ENCODE measurements at regions not wholly inside any gene's neighbourhood (a gene's known extent, or its start where the extent isn't known, plus 50 kb on each side); places are given as distances from the start of the nearest gene placed in this dataset.

DNA sequence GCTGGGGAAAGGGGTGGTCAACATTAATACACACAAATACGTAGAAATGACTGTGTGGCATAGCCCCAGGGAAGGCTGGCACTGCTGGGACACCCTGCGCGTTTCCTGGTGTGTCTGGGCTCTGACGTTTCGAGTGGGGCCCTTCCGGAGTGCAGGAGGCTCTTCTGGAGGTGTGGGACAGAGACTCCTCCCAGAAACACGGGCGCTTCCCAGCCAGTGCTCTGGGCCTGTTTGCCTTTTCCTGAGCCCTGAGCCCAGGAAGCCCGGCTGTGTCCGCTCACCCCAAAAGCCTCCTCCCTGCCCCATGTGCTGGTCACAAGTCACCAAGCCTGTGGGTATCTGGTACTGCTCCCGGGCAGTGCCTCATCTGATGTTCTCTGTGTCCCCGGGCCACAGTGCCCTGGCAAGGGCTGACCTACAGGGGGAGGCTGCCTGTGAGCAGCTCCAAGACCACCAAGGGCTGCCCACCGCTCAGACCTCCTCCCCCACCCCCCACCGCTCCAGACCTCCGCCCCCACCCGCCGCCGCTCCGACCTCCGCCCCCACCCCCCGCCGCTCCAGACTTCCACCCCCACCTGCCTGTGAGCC lies 1133.3 kb downstream of the BRD1 start:
- DNase-seq (ENCODE audit: low read depth in 2 of 2) = no peak

DNA sequence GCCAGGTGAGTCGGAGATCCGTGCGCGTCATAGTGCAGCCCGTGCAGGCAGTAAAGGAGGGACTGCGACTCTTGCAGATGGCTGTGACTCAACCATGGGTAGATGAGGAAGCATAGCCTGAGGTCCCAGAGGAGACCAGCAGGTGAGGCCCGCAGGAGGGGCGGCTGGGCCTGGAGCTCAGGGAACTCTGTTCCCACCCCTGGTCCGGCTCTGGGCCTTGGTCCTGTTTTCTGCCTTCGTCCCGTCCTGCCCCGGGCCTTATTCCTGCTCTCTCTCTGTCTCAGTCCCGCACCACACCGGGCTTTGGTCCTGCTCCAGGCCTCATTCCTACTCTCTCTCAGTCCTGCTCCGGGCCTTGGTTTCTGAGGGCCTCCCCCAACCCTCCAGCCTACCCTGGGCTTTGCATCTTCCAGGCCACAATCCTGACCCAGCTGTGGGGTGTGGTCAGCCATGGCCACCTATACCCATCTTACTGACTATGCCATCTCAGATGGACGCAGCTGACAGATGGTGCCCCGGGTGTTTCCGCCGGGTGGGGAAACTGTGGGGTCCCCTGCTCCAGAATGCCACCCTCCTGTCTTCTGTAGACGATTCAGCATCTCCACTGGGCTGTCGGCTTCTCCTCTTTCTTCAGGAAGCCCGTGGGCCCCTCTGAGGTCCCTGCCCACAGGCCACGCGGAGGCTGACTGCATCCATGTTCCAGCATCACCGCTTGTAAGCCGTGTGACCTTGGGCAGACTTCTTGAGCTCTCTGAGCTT lies 1134.1 kb downstream of the BRD1 start:
- no peak for DNase-seq (ENCODE audit: low read depth in 2 of 2)

DNA sequence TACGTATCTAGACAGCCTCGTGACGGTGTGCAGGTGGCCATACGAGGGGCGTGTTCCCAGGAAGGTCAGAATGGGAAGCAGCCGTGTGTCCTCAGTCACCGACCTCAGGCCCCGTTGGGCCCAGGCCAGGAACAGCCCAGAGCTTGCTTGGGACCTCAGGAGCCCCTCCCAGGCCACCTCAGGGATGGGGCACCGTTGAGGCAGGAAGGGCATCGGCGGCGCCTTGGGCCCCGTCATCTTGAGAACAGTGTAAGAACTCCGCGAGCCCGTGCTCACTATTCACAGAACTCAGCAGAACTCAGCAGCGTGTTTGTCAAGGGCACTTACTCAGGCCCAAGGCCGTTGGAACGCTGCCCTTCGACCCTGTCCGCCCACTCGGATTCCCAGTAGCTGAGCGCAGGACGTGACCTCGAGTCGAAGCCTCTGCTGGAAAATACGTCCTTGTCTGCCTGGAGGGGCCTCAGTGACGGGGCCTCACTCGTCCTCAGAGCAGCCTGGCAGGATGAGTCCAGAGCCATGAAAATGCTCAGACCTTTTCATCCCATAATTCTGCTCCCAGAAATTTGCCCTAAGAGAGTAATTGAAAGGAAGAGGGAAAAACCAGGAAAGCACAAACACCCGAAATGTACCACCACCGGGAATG lies 1134.8 kb downstream of the BRD1 start:
- no peak for DNase-seq (ENCODE audit: low read depth in 2 of 2)

DNA sequence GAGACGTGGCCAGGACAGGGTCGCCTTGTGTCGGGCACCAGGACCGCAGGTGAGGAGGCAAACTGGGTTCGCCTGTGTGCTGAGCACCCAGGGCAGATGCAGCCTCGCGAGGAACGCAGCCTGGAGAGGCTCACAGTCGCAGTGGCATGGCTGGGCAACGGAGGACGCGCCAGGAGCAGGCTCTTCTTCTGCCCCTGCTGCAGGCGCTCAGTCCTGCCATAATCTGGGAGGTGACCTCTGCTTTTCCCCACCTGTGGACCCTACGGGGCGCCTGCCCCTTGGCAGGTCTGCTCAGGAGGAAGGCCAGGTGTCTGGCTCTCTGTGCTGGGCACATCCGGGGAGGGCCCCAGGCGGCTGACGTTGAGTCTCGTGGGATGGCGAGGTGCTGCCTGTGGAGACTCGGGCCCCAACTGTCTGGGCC lies 1136.2 kb downstream of the BRD1 start:
- no peak for DNase-seq (ENCODE audit: low read depth in 2 of 2)

DNA sequence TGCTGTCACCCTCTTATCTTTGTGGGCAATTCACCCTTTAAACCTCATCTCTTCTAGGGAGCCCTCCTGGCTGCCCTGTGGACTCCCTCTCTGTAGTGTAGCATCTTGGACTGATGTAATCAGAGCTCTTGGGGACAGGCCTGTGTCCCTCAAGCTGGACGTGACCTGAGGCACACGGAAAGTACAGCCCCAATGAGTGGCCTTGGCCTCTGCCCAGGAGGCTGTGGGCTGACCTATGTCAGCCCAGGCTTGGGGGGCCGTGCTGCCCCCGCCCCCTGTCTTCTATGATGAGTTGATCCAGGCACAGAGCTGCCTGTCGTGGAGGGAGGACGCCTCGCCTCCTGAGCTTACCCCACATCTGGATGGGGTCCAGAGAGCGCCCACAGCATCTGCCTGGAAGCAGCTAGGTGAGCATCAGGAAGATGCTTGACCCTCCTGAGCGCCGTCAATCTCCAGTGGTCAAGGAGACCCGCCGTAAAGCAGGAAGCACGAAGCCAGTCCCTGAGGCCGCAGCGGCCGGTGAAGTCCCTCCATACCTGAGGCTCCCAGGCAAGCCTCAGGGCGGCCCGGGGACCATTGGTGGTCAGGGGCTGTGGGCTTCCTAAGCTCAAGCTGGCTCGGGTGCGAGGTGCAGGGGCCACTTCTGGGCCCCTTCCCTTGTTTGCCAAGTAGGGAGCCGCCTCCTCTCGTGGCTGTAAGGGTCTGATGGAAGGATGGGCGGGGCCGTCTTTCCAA lies 1136.9 kb downstream of the BRD1 start:
- DNase-seq (ENCODE audit: low read depth in 2 of 2) = no peak

GRCh38 chr22:48689206-48689605 lies 1138.5 kb downstream of the BRD1 start:
- DNase-seq (ENCODE audit: low read depth in 2 of 2) = no peak

DNA sequence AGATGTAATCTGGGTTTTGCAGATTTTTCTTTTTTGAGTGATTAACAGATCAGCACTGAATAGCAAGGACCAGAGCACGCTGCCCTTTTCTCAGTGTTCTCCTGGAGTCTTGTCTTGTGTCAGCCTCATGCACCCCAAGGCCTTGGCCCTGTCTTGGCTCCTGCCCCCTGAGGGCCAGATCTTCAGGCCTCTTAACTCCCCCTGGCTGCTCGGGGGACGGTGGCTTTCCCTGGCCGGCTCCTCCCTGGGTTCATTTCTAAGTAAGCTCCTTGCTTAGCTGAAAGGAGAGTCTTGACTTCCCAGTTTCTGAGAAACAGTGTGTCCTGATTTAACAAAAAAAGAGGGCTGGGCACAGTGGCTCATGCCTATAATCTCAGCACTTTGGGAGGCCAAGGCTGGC lies 1139.3 kb downstream of the BRD1 start:
- no peak for DNase-seq (ENCODE audit: low read depth in 2 of 2)

GRCh38 chr22:48687606-48688005 lies 1140.1 kb downstream of the BRD1 start:
- DNase-seq (ENCODE audit: low read depth in 2 of 2) = no peak

- no peak for DNase-seq (ENCODE audit: low read depth in 2 of 2)
Measured at GRCh38 chr22:48686694-48687302, 1140.9 kb downstream of the BRD1 start.

GRCh38 chr22:48685767-48686166 lies 1141.9 kb downstream of the BRD1 start:
- no peak for DNase-seq (ENCODE audit: low read depth in 2 of 2)

GRCh38 chr22:48683640-48684039 lies 1144.0 kb downstream of the BRD1 start:
- no peak for DNase-seq (ENCODE audit: low read depth in 2 of 2)

DNA sequence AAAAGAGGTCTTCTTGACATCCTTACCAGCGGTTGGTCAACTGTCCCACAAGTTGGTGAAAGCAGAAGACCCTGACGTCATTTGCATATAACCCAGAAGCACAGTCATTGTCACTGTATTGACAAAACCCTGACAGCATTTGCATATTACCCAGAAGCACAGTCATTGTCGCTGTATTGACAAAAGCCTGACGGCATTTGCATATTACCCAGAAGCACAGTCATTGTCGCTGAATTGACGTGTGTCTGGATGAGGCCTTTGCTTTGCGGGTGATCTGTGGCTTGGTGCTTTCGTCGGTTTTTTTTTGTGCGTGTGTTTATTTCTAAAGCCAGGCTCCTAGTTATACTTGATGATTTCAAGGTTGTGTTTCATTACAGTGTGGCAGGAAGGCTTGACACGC lies 1145.2 kb downstream of the BRD1 start:
- no peak for DNase-seq (ENCODE audit: low read depth in 2 of 2)

GRCh38 chr22:48680601-48681000 lies 1147.1 kb downstream of the BRD1 start:
- DNase-seq (ENCODE audit: low read depth in 2 of 2) = no peak

DNA sequence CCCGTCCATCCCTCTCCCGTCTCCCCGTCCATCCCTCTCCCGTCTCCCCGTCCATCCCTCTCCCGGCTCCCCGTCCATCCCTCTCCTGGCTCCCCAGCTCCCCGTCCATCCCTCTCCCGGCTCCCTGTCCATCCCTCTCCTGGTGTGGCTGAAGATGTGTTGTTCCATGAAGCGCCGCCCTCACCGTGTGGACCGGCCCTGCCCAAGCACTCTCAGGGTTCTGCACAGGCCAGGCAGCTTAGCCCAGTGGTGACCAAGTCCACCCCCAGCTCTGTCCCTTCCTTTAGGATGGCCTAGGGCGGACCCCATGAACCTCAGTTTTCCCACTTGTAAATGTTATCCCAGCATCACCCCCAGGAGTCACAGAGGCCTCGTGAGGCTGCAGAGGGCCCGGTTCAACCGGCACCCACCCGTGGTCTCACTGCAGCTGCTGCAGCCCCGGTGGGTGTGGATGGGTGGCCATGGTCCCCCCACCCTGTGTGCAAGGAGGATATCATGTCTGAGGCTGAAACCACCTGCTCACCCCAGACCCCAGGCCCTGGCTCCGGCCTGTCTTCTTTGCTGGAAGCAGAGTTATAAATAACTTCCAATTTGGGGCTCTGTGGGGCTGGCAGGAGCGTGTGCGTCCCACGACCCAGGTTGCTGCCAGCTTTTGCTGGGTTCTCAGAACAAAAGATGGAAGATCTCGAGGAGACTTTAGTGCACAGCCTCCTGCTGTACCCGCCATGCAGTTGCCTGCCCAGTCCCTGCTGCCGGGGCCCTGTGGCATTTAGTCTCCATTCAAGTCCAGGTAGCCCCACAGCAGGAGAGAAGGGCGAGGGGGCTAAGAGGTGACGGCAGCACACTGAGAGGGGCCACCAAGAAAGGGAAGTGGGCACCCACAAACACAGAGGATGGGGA lies 1147.8 kb downstream of the BRD1 start:
- no peak for DNase-seq (ENCODE audit: low read depth in 2 of 2)

- no peak for DNase-seq (ENCODE audit: low read depth in 2 of 2)
Measured at GRCh38 chr22:48678171-48679135, 1149.2 kb downstream of the BRD1 start.

DNA sequence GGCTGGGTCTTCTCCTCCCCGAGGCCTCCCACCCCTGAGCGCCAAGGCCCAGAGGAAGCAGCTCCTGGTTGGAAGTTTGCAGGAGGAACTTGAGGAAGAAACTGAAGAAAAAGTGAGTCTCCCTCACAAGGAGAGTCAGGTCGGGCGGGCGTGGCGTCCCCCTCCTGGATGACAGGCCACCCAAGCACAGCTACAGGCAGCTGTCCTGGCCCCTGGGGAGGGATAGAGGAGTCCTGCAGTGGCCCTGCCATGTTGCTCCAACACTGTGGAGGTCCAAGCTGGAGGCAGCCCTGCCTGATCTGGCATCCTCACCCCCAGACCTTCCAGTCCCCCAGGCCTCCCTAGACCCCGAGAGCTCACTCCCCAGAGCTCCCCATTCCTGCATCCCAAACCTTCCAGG lies 1150.1 kb downstream of the BRD1 start:
- no peak for DNase-seq (ENCODE audit: low read depth in 2 of 2)

DNA sequence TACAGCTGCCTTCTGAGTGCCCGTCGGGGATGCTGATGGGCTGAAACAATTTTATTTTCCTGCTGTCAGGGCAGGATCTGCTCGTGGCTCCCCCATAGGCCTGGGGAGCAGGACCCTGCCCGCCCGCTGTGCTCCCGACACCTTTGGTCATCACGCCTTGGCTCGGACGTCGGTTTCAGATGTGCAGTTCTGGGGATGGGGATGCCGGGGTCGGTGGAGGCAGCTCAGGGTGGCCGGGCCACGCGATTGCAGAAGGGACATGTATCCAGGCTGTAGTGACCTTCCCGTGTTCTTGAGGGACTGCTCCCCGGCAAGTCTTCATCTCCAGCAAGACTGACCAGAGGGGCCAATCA lies 1150.5 kb downstream of the BRD1 start:
- no peak for DNase-seq (ENCODE audit: low read depth in 2 of 2)

DNA sequence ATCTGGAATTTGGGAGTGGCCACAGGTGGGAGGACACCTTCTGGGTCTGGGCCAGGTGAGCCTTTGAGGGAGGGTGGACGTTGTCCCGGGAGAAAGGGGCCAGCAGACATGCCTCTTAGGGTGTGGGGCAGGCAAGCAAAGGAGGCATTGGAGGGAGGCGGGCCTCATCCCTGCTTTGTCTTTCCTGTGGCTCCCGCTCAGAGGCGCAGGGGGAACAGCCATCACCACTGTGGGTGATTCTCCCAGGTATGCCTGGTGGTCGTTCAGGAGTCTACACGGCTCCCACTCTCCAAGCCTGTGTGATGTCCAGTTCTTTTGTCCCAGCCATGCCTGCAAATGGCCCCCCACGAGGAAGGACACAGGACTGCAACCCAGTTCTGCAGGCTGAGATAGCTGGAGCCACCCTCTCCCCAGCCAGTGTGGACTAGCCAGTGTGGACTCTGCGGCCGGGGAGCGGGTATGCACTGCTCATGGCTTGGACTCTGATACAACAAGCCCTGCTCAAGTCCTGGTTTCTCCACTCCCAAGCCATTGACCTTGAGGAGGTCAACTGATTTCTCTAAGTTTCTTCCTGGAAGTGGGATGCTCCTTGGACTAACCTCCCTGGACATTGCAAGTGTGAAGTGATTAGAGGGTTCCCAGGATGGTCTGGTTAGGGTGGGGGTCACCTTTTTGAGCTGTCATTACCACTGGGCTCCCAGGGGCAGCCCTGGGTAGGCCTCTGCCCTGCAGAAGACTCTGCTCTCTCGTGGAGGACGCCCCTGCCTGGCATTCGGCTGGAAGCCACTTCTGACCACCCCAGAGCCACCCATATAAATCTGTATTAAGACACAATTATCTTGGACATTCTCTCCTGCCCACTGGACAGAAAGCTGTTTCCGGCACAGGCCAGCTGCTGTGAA lies 1151.2 kb downstream of the BRD1 start:
- DNase-seq (ENCODE audit: low read depth in 2 of 2) = no peak

GRCh38 chr22:48675830-48676145 lies 1151.9 kb downstream of the BRD1 start:
- no peak for DNase-seq (ENCODE audit: low read depth in 2 of 2)
